ENCODE measurements at regions not wholly inside any gene's neighbourhood (a gene's known extent, or its start where the extent isn't known, plus 50 kb on each side); places are given as distances from the start of the nearest gene placed in this dataset.
"Not testable (repeated sequence)": the region's sequence is repeated elsewhere in the genome, so short reads cannot be mapped to it uniquely, and the experiment has no call there.

DNA sequence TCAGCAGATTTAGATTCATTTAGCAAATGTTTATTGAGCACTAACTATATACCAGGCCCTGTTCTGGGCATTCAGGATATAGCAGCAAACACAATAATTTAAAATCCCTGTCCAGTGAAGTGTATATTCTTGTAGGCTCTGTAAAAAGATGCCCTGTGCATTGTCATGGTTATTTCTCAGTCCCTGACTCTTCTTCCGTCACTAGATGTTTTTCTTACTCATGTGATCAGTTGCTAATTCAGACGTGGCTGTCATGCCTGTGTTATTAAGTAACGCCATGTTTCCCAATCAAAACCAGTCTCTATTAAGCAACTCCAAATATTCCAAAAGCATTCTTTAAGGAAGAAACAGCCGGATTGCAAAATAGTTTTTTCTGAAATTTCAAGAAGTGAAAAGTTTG, 118.7 kb upstream of the NBPF19 start:
- H3K9me3 ChIP-seq (ENCODE audit: control insufficient read depth in 2 of 3, low read length in 3 of 3); H3K36me3 ChIP-seq (ENCODE audit: control insufficient read depth in 2 of 3, insufficient read depth in 3 of 3, low read length in 3 of 3); H3K27me3 Mint-ChIP-seq; H3K27me3 ChIP-seq (ENCODE audit: control insufficient read depth in 2 of 2, insufficient read depth in 2 of 2, low read length in 2 of 2); H3K4me1 ChIP-seq (ENCODE audit: control insufficient read depth in 2 of 2, insufficient read depth in 2 of 2, low read length in 2 of 2); DNase-seq; H3K9me3 Mint-ChIP-seq; H3K27ac ChIP-seq (ENCODE audit: low read depth, low read length); POLR2A ChIA-PET; H3K36me3 Mint-ChIP-seq; CTCF ChIA-PET; intact Hi-C loops (cut with micrococcal nuclease); H3K4me3 ChIP-seq (ENCODE audit: low read length); H3K27ac Mint-ChIP-seq; H3K4me1 Mint-ChIP-seq; H3K4me3 Mint-ChIP-seq: not testable (repeated sequence)
- ATAC-seq: peak; percentile 70

DNA sequence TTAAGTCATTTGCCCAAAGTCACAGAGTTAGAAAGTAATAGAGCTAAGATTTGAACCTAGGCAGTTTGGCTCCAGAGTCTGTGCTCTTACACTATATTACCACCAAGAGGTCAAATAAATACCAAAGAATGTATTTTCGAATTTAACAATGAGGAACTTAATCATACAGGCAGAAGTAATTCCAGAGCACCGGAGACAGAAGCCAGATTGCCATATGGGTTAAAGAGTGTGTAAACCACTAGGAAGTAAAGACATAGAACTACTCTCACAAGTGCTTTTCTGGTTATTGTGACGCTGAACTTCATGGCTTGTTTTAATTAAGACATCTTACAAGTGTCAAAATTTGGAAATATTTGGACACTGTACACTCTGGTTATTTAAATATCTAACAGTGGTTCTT, 114.5 kb upstream of the NBPF19 start:
- POLR2A ChIA-PET: not testable (repeated sequence)

DNA sequence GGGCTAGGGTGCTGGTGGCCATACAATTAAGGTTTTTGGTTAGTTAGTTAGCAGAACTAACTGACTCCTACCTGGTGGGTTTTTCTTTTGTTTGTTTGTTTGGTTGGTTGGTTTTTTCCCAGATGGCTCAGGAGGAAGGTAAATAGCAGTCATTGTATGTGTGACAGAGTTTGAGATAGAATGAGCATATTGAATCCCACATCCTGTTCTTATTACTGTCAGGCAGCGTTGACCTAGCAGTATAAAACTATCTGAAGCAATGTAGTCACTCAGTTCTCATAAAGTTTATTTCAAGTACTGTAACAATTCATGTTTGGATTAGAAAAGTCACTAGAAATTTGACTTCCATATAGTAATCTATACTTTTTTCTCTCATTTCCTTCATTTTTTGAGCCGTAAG, 113.5 kb upstream of the NBPF19 start:
- intact Hi-C loops (cut with micrococcal nuclease); H3K27me3 Mint-ChIP-seq; H3K27ac ChIP-seq (ENCODE audit: low read depth, low read length); H3K4me1 ChIP-seq (ENCODE audit: control insufficient read depth in 2 of 2, insufficient read depth in 2 of 2, low read length in 2 of 2); H3K9me3 ChIP-seq (ENCODE audit: control insufficient read depth in 2 of 3, low read length in 3 of 3); H3K36me3 ChIP-seq (ENCODE audit: control insufficient read depth in 2 of 3, insufficient read depth in 3 of 3, low read length in 3 of 3); DNase-seq; ATAC-seq; H3K4me3 Mint-ChIP-seq; H3K27me3 ChIP-seq (ENCODE audit: control insufficient read depth in 2 of 2, insufficient read depth in 2 of 2, low read length in 2 of 2); H3K9me3 Mint-ChIP-seq; POLR2A ChIA-PET; CTCF ChIA-PET; H3K27ac Mint-ChIP-seq; H3K36me3 Mint-ChIP-seq; H3K4me3 ChIP-seq (ENCODE audit: low read length): not testable (repeated sequence)
- H3K4me1 Mint-ChIP-seq: peaks cover 0 to 12% (median 7%) of the 10 kb centered on the region in 7 donors

More for the DNA sequence above, 114.5 kb upstream of the NBPF19 start:
- H3K36me3 ChIP-seq (ENCODE audit: control insufficient read depth in 2 of 3, insufficient read depth in 3 of 3, low read length in 3 of 3); H3K27ac ChIP-seq (ENCODE audit: low read depth, low read length); H3K36me3 Mint-ChIP-seq; H3K27ac Mint-ChIP-seq; H3K4me3 Mint-ChIP-seq; DNase-seq; H3K9me3 Mint-ChIP-seq; H3K4me3 ChIP-seq (ENCODE audit: low read length); H3K27me3 Mint-ChIP-seq; H3K27me3 ChIP-seq (ENCODE audit: control insufficient read depth in 2 of 2, insufficient read depth in 2 of 2, low read length in 2 of 2); CTCF ChIA-PET; H3K9me3 ChIP-seq (ENCODE audit: control insufficient read depth in 2 of 3, low read length in 3 of 3); intact Hi-C loops (cut with micrococcal nuclease); H3K4me1 ChIP-seq (ENCODE audit: control insufficient read depth in 2 of 2, insufficient read depth in 2 of 2, low read length in 2 of 2): not testable (repeated sequence)
- peaks cover 0 to 12% (median 7%) of the 10 kb centered on the region in 7 donors for H3K4me1 Mint-ChIP-seq
- peak; percentile 12 for ATAC-seq

DNA sequence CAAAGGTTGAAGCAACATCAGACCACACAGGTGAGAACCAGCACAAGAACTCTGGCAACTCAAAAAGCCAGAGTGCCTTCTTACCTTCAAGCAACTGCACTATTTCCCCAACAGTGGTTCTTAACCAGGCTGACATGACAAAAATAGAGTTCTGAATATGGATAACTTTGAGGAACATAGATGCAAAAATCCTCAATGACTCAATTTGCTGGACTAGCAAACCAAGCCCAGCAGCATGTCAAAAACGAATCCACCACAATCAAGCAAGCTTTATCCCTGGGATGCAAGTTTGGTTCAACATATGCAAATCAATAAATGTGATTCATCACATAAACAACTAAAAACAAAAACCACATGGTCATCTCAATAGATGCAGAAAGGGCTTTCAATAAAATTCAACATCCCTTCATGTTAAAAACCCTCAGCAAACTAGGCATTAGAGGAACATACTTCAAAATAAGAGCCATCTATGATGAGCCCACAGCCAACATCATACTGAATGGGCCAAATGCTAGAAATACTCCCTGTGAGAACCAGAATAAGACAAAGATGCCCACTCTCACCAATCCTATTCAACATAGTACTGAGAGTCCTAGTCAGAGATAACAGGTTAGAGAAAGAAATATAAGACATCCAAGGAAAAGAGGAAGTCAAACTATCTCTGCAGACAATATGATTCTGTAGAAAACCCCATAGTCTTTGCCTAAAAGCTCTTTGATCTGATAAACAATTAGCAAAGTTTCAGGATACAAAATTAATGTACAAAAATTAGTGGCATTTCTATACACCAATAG, 110.5 kb upstream of the NBPF19 start:
- intact Hi-C loops (cut with micrococcal nuclease); CTCF ChIA-PET; H3K9me3 Mint-ChIP-seq; DNase-seq; H3K4me1 ChIP-seq (ENCODE audit: control insufficient read depth in 2 of 2, insufficient read depth in 2 of 2, low read length in 2 of 2); H3K27me3 Mint-ChIP-seq; H3K27me3 ChIP-seq (ENCODE audit: control insufficient read depth in 2 of 2, insufficient read depth in 2 of 2, low read length in 2 of 2); H3K4me3 Mint-ChIP-seq; ATAC-seq; H3K36me3 ChIP-seq (ENCODE audit: control insufficient read depth in 2 of 3, insufficient read depth in 3 of 3, low read length in 3 of 3); H3K4me3 ChIP-seq (ENCODE audit: low read length); H3K9me3 ChIP-seq (ENCODE audit: control insufficient read depth in 2 of 3, low read length in 3 of 3); POLR2A ChIA-PET; H3K27ac ChIP-seq (ENCODE audit: low read depth, low read length); H3K36me3 Mint-ChIP-seq: not testable (repeated sequence)
- Mint-ChIP-seq H3K4me1 (peaks cover 0 to 12% (median 7%) of the 10 kb centered on the region in 7 donors), H3K27ac (peak overlapping the region in 1 of 9 donors; percentile 40)

DNA sequence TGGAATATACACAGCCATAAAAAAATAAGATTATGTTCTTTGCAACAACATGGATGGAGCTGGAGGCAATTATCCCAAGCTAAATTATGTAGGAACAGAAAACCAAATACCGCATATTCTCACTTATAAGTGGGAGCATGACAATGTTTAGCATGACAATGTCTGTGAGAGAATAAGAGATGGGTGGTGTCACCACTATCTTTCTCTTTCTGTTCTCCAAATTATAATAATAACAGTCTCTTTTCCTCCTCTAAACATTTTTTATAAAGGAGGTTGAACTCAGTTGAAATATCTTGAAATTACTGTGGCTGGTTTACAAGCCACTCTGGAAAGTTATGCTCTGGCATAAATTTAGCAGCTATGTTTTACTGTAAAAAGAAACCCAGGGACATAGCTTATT, 108.4 kb upstream of the NBPF19 start:
- H3K4me3 Mint-ChIP-seq; CTCF ChIA-PET; POLR2A ChIA-PET; H3K4me1 ChIP-seq (ENCODE audit: control insufficient read depth in 2 of 2, insufficient read depth in 2 of 2, low read length in 2 of 2); H3K27me3 ChIP-seq (ENCODE audit: control insufficient read depth in 2 of 2, insufficient read depth in 2 of 2, low read length in 2 of 2); intact Hi-C loops (cut with micrococcal nuclease); H3K36me3 Mint-ChIP-seq; H3K27ac ChIP-seq (ENCODE audit: low read depth, low read length); H3K9me3 ChIP-seq (ENCODE audit: control insufficient read depth in 2 of 3, low read length in 3 of 3); H3K9me3 Mint-ChIP-seq; DNase-seq; H3K4me3 ChIP-seq (ENCODE audit: low read length); H3K27me3 Mint-ChIP-seq; H3K36me3 ChIP-seq (ENCODE audit: control insufficient read depth in 2 of 3, insufficient read depth in 3 of 3, low read length in 3 of 3); ATAC-seq; H3K27ac Mint-ChIP-seq: not testable (repeated sequence)
- peaks cover 0 to 12% (median 7%) of the 10 kb centered on the region in 7 donors for H3K4me1 Mint-ChIP-seq

DNA sequence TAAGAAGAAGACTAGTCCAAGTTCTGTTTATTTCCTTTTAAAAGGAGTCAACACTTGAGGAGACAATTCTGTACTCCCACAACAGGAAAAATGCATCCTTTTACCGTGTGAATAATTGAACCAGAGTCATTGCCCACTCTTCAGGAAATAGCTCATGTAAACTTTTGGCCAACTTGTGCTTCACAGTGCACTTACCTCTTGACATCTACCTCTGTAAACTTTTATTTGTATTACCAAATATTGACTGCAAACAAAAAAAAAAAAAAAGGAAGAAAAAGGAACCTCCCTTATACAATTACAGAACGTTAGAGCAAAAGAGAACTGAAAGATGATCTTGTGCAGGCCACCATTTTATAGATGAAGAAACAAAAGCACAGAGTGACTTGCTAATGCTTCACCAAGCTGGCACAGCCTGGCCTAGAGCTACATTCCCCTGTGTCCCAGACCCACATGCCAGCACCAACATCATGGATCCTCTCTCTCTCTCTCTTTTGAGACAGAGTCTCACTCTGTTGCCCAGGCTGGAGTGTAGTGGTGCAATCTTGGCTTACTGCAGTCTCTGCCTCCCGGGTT, 107.3 kb upstream of the NBPF19 start:
- CTCF ChIA-PET; H3K9me3 Mint-ChIP-seq; intact Hi-C loops (cut with micrococcal nuclease); H3K4me3 ChIP-seq (ENCODE audit: low read length); DNase-seq; H3K27ac ChIP-seq (ENCODE audit: low read depth, low read length); H3K4me3 Mint-ChIP-seq; H3K27me3 Mint-ChIP-seq; H3K36me3 Mint-ChIP-seq; H3K27me3 ChIP-seq (ENCODE audit: control insufficient read depth in 2 of 2, insufficient read depth in 2 of 2, low read length in 2 of 2); H3K4me1 ChIP-seq (ENCODE audit: control insufficient read depth in 2 of 2, insufficient read depth in 2 of 2, low read length in 2 of 2); H3K9me3 ChIP-seq (ENCODE audit: control insufficient read depth in 2 of 3, low read length in 3 of 3); H3K36me3 ChIP-seq (ENCODE audit: control insufficient read depth in 2 of 3, insufficient read depth in 3 of 3, low read length in 3 of 3); H3K27ac Mint-ChIP-seq; POLR2A ChIA-PET: not testable (repeated sequence)
- H3K4me1 Mint-ChIP-seq: peaks cover 0 to 12% (median 7%) of the 10 kb centered on the region in 7 donors
- ATAC-seq: peak; percentile 61

DNA sequence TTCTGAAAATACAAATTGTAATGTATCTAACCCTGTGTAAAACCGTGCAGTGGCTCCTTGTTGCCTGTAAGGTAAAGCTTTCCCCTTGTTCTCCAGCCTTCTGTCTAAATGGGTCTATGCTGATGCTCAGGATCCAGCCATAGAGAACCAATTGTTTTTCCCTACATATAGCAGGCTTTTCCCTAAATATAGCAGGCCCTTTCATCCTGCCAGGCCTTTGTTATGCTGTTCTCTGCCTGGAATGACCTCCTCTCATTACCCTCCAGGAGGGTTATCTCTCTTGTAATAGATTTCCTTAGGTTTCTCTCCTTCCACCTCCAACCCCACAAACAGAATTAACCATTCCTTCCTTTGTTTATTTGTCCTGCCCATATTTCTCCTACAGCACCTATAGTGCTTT, 106.5 kb upstream of the NBPF19 start:
- H3K4me3 Mint-ChIP-seq; DNase-seq; H3K4me1 ChIP-seq (ENCODE audit: control insufficient read depth in 2 of 2, insufficient read depth in 2 of 2, low read length in 2 of 2); intact Hi-C loops (cut with micrococcal nuclease); H3K27me3 ChIP-seq (ENCODE audit: control insufficient read depth in 2 of 2, insufficient read depth in 2 of 2, low read length in 2 of 2); H3K9me3 Mint-ChIP-seq; H3K9me3 ChIP-seq (ENCODE audit: control insufficient read depth in 2 of 3, low read length in 3 of 3); CTCF ChIA-PET; ATAC-seq; H3K27ac ChIP-seq (ENCODE audit: low read depth, low read length); H3K36me3 ChIP-seq (ENCODE audit: control insufficient read depth in 2 of 3, insufficient read depth in 3 of 3, low read length in 3 of 3); POLR2A ChIA-PET; H3K36me3 Mint-ChIP-seq; H3K27me3 Mint-ChIP-seq; H3K4me3 ChIP-seq (ENCODE audit: low read length): not testable (repeated sequence)
- Mint-ChIP-seq H3K4me1 (peaks cover 0 to 12% (median 8%) of the 10 kb centered on the region in 7 donors), H3K27ac (peak overlapping the region in 2 of 9 donors; percentile 28)

Measured in naive thymus-derived CD4-positive, alpha-beta T cell (primary cell).